Chondrocyte (in vitro differentiated cells): ENCODE measurements at regions not wholly inside any gene's neighbourhood (a gene's known extent, or its start where the extent isn't known, plus 50 kb on each side); places are given as distances from the start of the nearest gene placed in this dataset.

ENCODE experiments used
- DNase-seq: peaks from one replicate; pipeline ENCODE4 v3.0.0; 2021; ENCODE audit warnings: mixed read lengths, low spot score
- H3K27ac Mint-ChIP-seq: one replicate; pipeline ENCODE4 v1.8.0; 2021; ENCODE audit warnings: mild to moderate bottlenecking, moderate library complexity, mixed read lengths; ENCODE audit not compliant: unreplicated experiment
- H3K27me3 Mint-ChIP-seq: 2 replicates; pipeline ENCODE4 v1.8.0; 2021; ENCODE audit warnings: low read depth, mixed read lengths
- H3K36me3 Mint-ChIP-seq: 2 replicates; pipeline ENCODE4 v1.8.0; 2021; ENCODE audit warnings: low read depth, mixed read lengths
- H3K4me1 Mint-ChIP-seq: 2 replicates; pipeline ENCODE4 v1.8.0; 2021; ENCODE audit warnings: low read depth, mild to moderate bottlenecking, mixed read lengths
- H3K4me3 Mint-ChIP-seq: one replicate; pipeline ENCODE4 v1.8.0; 2021; ENCODE audit warnings: mild to moderate bottlenecking, moderate library complexity, mixed read lengths; ENCODE audit not compliant: unreplicated experiment
- H3K9me3 Mint-ChIP-seq: 2 replicates; pipeline ENCODE4 v1.8.0; 2021; ENCODE audit warnings: low read depth, mixed read lengths
- CTCF ChIP-seq: fragments of 200-600 bp; sonication (generic); IDR thresholded peaks from 2 replicates; pipeline ENCODE4 v1.5.0; 2021; ENCODE audit warnings: antibody characterized with exemption, mild to moderate bottlenecking, moderate library complexity

GRCh38 chr9:78448960-78449673 lies 152.2 kb downstream of the PSAT1 start:
- no peak for DNase-seq
- Mint-ChIP-seq H3K9me3 (no peaks in the 10 kb centered on the region), H3K4me1 (no peaks in the 10 kb centered on the region), H3K27ac (no peak overlapping the region), H3K4me3 (no peak overlapping the region), H3K27me3 (no peaks in the 10 kb centered on the region), H3K36me3 (peaks cover 3% of the 10 kb centered on the region)
- TF ChIP-seq CTCF = no peak

GRCh38 chr9:78453450-78453849 lies 156.5 kb downstream of the PSAT1 start:
- Mint-ChIP-seq H3K9me3 (peaks cover 1% of the 10 kb centered on the region), H3K27me3 (no peaks in the 10 kb centered on the region), H3K4me3 (no peak overlapping the region), H3K27ac (no peak overlapping the region), H3K36me3 (no peaks in the 10 kb centered on the region), H3K4me1 (no peaks in the 10 kb centered on the region)
- DNase-seq = no peak
- no peak for TF ChIP-seq CTCF

GRCh38 chr9:78462611-78463010 lies 165.7 kb downstream of the PSAT1 start:
- no peak overlapping the region for H3K4me3 Mint-ChIP-seq
- H3K36me3 Mint-ChIP-seq = peaks cover 2% of the 10 kb centered on the region
- no peak overlapping the region for H3K27ac Mint-ChIP-seq
- no peak for TF ChIP-seq CTCF
- H3K4me1 Mint-ChIP-seq = no peaks in the 10 kb centered on the region
- no peak for DNase-seq
- H3K27me3 Mint-ChIP-seq = no peaks in the 10 kb centered on the region
- H3K9me3 Mint-ChIP-seq = peaks cover 28% of the 10 kb centered on the region

GRCh38 chr9:78463750-78464149 lies 166.8 kb downstream of the PSAT1 start:
- DNase-seq = no peak
- Mint-ChIP-seq H3K4me1 (no peaks in the 10 kb centered on the region), H3K9me3 (peaks cover 24% of the 10 kb centered on the region), H3K27ac (no peak overlapping the region), H3K4me3 (no peak overlapping the region), H3K27me3 (no peaks in the 10 kb centered on the region), H3K36me3 (peaks cover 2% of the 10 kb centered on the region)
- no peak for TF ChIP-seq CTCF

GRCh38 chr9:78468231-78468630 lies 171.3 kb downstream of the PSAT1 start:
- no peaks in the 10 kb centered on the region for H3K4me1 Mint-ChIP-seq
- TF ChIP-seq CTCF = no peak
- no peak for DNase-seq
- peaks cover 14% of the 10 kb centered on the region for H3K9me3 Mint-ChIP-seq
- no peaks in the 10 kb centered on the region for H3K27me3 Mint-ChIP-seq
- no peaks in the 10 kb centered on the region for H3K36me3 Mint-ChIP-seq
- no peak overlapping the region for H3K27ac Mint-ChIP-seq
- H3K4me3 Mint-ChIP-seq = no peak overlapping the region
